HL-60 (cell line): ENCODE measurements at regions not wholly inside any gene's neighbourhood (a gene's known extent, or its start where the extent isn't known, plus 50 kb on each side); places are given as distances from the start of the nearest gene placed in this dataset.

Source experiments
- DNase-seq, 2 experiments: peaks; one replicate each; pipeline ENCODE4 v3.0.0-alpha.2; 2010 to 2020; ENCODE audit warnings: low read depth in 1 of 2, low spot score in 1 of 2
- H3K27ac ChIP-seq: fragments of 250-450 bp; sonication (Bioruptor Pico); replicated peaks from 2 replicates; pipeline ENCODE4 v1.5.1; 2020; ENCODE audit warnings: mild to moderate bottlenecking, moderate library complexity
- H3K27me3 ChIP-seq: fragments of 250-450 bp; sonication (Bioruptor Pico); 2 replicates; pipeline ENCODE4 v1.5.1; 2021; ENCODE audit warnings: mild to moderate bottlenecking, moderate library complexity; ENCODE audit not compliant: insufficient read depth, poor library complexity, severe bottlenecking
- H3K4me3 ChIP-seq: replicated peaks from 2 replicates; pipeline ENCODE4 v1.5.1; 2011; ENCODE audit warnings: mild to moderate bottlenecking, control low read depth, low read length; ENCODE audit not compliant: insufficient read depth
- GABPA ChIP-seq: IDR thresholded peaks from 2 replicates; pipeline ENCODE4 v1.6.1; 2012; ENCODE audit warnings: low read depth
- POLR2AphosphoS5 ChIP-seq: IDR thresholded peaks from 2 replicates; pipeline ENCODE4 v1.6.1; 2012; ENCODE audit warnings: low read depth
- SPI1 ChIP-seq: IDR thresholded peaks from 2 replicates; pipeline ENCODE4 v1.6.1; 2012; ENCODE audit warnings: low read depth, mild to moderate bottlenecking, borderline replicate concordance
- TF ChIP-seq, protein P1 (sequence below): IDR thresholded peaks from one replicate; pipeline ENCODE4 v1.5.1; 2011; ENCODE audit warnings: low read length, control low read depth, inconsistent platforms; ENCODE audit not compliant: insufficient read depth
- TF ChIP-seq, protein P2 (sequence below): IDR thresholded peaks from 2 replicates; pipeline ENCODE4 v1.6.1; 2012; ENCODE audit warnings: low read depth; ENCODE audit not compliant: insufficient replicate concordance

DNA sequence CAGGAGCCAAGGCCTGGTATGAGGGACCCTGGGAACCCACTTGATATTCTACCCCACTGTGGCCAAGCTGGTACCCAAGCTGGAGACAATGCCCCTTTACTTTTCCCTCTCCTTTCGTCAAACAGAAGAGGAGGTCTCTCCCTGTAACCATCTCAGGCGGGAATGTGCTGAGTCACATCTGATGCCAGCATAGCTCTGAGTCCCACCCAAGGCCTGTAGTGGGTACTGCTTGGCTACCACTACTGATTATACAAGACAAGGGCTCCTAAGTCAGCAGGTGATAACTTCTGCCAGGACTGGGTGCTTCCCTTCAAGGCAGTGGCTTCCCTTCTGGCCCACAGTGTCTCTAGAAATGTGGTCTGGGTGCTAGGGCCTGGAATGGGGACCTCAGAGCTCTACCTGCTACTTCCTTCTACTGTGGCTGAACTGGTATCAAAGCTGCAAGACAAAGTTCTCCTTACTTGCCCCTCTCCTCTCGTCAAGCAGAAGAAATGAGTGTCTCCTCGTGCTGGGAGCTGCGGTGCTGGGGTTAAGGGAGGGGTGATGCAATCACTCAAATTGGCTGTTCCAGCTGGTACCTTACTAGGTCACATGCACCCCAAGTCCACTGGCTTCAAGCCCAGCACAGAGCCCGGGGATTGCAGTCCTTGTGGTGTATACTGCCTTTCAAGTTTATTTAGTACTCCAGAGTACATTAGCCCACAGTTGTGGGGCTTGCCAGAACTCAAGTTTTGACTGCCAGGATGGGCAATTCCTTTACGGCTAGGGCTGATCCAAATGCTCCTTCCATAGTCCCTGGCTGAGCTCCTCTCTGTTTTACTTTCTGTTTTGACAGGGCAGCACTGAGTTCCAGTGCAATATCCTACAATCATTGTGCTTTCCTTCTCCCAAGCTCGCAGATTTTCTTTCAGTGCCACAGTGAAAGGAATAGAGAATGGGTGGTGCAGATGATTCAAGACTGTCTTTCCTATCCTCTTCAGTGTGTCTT is 419.7 kb upstream of the CNTN5 start:
- Histone ChIP-seq H3K4me3 (no peak overlapping the region), H3K27ac (no peak overlapping the region), H3K27me3 (no peaks in the 10 kb centered on the region)
- no peak for TF ChIP-seq GABPA
- no peak for TF ChIP-seq POLR2AphosphoS5
- TF ChIP-seq, protein P1, sequence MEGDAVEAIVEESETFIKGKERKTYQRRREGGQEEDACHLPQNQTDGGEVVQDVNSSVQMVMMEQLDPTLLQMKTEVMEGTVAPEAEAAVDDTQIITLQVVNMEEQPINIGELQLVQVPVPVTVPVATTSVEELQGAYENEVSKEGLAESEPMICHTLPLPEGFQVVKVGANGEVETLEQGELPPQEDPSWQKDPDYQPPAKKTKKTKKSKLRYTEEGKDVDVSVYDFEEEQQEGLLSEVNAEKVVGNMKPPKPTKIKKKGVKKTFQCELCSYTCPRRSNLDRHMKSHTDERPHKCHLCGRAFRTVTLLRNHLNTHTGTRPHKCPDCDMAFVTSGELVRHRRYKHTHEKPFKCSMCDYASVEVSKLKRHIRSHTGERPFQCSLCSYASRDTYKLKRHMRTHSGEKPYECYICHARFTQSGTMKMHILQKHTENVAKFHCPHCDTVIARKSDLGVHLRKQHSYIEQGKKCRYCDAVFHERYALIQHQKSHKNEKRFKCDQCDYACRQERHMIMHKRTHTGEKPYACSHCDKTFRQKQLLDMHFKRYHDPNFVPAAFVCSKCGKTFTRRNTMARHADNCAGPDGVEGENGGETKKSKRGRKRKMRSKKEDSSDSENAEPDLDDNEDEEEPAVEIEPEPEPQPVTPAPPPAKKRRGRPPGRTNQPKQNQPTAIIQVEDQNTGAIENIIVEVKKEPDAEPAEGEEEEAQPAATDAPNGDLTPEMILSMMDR = no peak
- TF ChIP-seq, protein P2, sequence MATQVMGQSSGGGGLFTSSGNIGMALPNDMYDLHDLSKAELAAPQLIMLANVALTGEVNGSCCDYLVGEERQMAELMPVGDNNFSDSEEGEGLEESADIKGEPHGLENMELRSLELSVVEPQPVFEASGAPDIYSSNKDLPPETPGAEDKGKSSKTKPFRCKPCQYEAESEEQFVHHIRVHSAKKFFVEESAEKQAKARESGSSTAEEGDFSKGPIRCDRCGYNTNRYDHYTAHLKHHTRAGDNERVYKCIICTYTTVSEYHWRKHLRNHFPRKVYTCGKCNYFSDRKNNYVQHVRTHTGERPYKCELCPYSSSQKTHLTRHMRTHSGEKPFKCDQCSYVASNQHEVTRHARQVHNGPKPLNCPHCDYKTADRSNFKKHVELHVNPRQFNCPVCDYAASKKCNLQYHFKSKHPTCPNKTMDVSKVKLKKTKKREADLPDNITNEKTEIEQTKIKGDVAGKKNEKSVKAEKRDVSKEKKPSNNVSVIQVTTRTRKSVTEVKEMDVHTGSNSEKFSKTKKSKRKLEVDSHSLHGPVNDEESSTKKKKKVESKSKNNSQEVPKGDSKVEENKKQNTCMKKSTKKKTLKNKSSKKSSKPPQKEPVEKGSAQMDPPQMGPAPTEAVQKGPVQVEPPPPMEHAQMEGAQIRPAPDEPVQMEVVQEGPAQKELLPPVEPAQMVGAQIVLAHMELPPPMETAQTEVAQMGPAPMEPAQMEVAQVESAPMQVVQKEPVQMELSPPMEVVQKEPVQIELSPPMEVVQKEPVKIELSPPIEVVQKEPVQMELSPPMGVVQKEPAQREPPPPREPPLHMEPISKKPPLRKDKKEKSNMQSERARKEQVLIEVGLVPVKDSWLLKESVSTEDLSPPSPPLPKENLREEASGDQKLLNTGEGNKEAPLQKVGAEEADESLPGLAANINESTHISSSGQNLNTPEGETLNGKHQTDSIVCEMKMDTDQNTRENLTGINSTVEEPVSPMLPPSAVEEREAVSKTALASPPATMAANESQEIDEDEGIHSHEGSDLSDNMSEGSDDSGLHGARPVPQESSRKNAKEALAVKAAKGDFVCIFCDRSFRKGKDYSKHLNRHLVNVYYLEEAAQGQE = no peak
- TF ChIP-seq SPI1 = no peak; the same call in 1 of the 2 replicates
- DNase-seq = peak in 1 of 2 experiments; percentile 26

DNA sequence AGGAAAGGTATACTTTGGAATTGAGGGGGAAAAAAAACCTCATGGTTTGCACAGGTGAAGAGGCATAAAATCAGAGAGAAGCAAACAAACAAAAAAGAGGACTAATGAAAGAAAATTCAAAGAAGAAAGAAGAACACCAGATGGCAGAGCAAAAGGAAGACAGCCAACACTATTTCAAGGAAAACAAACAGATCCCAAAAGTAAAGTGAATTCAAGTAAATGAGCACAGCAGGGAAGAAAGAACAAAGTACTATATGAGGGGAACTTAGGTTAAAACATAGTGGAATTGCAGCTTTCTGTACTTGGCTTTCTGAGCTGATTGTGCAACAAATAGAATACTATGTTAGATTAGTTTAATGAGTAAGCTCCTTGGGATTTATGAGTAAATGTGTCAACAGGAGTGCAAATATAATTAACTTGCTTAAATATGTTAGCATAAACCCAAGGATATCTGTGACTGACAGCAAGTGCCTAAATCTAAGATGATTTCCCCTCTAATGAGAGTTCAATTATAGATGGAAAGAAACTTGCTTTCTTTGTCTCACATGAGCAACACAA is 404.6 kb upstream of the CNTN5 start:
- H3K27ac ChIP-seq = no peak overlapping the region
- no peak for DNase-seq
- no peak overlapping the region for H3K4me3 ChIP-seq
- H3K27me3 ChIP-seq = no peaks in the 10 kb centered on the region
- TF ChIP-seq, protein P1 = no peak
- TF ChIP-seq GABPA (no peak), SPI1 (no peak), POLR2AphosphoS5 (no peak)
- TF ChIP-seq, protein P2 = no peak

DNA sequence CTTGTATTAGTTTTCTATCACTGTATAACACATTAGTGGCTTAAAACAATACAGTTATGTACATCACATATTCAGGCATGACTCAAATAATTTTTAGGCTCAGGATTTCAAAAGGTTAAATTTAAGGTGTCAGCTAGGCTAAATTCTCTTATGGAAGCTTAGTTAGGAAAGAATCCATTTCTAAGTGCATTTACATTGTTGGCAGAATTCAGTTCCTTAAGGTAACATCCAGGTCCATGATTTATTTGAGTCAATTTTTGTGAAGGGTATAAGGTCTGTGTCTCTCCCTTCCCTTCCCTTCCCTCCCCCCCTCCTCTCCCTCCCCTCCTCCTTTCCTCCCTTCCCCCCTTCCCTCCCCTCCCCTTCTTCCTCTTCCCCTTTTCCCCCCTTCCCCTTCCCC is 399.0 kb upstream of the CNTN5 start:
- no peak for DNase-seq
- Histone ChIP-seq H3K27ac (no peak overlapping the region), H3K27me3 (no peaks in the 10 kb centered on the region), H3K4me3 (no peak overlapping the region)
- TF ChIP-seq, protein P2 = no peak
- no peak for TF ChIP-seq GABPA
- no peak for TF ChIP-seq SPI1
- no peak for TF ChIP-seq POLR2AphosphoS5
- TF ChIP-seq, protein P1 = no peak
